ENCODE measurements at regions not wholly inside any gene's neighbourhood (a gene's known extent, or its start where the extent isn't known, plus 50 kb on each side); places are given as distances from the start of the nearest gene placed in this dataset.

DNA sequence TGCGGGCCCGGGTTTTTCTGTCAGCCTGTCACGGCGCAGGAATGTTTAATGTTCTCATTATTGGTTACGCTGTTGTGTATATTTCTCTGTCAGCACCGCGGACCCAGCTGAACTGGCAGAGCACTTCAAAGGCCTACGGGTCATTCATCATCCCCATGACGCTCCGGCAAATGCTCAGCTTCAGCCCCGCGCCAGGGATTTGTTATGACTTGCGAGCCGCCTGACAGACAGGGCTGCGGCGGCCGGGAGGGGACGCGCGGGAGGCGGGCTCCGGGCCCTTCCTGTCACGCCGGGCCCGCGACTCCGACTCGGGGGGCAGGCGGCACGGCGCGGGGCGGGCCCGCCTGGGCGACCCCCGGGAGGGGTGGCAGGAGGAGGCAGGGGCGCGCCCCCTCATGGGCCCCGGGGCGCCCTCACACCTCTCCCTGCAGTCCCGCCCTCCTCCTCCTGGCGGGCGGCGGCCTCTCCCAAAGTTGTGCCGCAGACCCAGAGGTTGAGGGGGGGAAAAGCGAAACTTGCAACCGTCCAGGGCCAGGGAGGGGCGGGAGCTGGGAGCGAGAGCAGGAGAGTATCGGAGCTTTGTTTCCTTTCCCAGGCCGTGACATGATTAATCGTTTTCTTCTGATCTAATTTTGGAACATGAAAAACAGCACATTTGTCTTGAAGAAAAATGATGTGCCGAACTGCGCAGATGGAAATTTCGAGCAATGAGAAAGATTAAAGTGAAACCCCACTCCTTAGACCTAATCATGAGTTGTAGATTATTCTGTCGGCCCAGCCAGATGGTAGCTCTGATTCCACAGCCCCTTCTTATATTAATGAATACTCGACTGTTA is 59.3 kb upstream of the COMTD1 start:
- DNase-seq (ENCODE audit: low spot score): peak; percentile 86
- intact Hi-C loops (cut with DNase I): loop anchor here (5.0 kb wide), 1 partner anchor 102 kb away; no protein-coding TSS in a partner anchor

DNA sequence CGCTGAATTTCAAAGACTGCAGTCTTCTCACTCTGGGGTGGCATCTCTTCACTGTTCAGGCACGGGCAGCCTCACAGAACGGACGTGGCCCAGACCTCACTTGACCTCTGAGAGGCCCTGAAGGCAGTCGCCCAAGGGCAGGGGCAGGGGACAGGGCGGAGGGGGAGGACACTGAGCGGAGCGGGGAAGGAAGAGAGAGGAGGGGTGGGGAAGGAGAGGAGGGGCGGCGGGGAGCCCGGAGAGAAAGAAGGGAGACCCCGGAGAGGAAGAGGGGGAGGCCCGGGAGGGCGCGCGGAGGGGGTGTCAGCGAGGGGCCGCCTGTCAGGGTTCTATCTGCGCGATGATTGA is 58.7 kb upstream of the COMTD1 start:
- intact Hi-C loops (cut with DNase I): loop anchor here (5.0 kb wide), 1 partner anchor 103 kb away; no protein-coding TSS in a partner anchor
- no peak for DNase-seq (ENCODE audit: low spot score)

DNA sequence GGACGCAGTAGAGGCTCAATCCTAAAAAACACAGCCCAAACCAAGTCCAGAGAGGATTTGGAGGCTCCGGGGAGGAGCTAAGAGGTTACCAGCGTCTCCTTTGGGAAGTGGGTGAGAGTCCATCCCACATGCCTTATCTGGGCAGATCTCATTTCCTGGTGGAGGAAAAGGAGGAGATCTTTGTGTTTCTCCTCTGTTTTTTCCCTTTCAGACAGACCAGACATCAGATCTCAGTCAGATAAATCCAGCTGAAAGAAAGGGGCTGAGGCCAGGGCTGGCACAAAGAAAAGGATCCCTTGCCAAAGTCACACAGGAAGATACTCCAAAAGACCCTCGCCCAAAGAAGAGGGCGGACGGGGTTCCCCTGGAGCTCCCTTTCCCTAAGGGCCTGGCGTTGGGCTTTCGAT is 58.3 kb upstream of the COMTD1 start:
- no peak for DNase-seq (ENCODE audit: low spot score)
- intact Hi-C loops (cut with DNase I): loop anchor here (5.0 kb wide), 1 partner anchor 103 kb away; no protein-coding TSS in a partner anchor

DNA sequence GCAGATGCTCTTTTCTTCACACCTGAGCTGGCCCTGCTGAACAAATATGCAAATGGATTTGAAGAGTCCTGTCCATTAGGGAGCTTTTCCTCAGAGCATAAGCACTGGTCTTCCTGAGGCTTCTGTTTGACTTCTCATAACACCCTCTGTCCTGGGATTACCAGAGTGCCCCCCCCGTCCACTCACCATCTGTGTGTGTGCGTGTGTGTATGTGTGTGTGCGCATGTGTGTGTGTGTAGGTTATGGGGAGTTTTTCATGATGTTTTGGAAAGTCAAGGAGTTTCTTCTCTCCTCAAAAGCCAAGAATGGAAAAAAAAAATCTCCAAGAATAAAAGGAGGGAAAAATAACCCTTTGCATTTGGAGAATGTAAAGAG is 57.7 kb upstream of the COMTD1 start:
- intact Hi-C loops (cut with DNase I): loop anchor here (5.0 kb wide), 1 partner anchor 104 kb away; no protein-coding TSS in a partner anchor
- no peak for DNase-seq (ENCODE audit: low spot score)

DNA sequence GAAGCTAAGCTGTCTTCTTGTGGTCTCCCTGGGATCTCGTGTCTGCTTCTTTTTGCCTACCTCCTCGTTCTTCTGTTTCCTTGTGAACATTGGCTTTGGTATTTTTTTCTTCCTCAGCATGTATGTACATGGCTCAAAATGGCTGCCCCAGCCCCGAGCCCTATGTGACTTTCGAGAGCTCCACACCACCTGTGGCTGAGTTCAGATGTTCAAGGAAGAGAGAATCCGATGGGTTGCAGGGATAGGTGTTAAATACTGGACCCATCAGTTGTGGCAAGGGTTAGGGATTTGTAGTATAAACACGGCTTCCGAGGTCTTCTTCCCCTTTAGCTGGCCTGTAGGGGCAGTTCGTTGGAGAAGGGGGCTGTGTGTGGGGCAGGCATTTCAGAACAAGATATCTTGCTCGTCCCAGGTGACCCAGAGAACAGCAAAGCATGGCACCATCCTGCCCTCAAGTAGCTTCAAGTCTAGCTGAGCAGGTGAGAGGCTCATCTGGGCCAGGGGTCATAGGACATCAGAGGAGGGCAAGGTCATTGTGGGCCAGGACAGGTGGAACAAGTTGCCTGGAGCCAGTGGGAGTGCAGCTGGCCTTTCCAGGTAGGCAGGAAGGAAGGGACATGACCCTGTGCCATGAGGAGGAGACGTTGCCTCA is 57.2 kb upstream of the COMTD1 start:
- intact Hi-C loops (cut with DNase I): loop anchor here (5.0 kb wide), 1 partner anchor 104 kb away; no protein-coding TSS in a partner anchor
- no peak for DNase-seq (ENCODE audit: low spot score)

DNA sequence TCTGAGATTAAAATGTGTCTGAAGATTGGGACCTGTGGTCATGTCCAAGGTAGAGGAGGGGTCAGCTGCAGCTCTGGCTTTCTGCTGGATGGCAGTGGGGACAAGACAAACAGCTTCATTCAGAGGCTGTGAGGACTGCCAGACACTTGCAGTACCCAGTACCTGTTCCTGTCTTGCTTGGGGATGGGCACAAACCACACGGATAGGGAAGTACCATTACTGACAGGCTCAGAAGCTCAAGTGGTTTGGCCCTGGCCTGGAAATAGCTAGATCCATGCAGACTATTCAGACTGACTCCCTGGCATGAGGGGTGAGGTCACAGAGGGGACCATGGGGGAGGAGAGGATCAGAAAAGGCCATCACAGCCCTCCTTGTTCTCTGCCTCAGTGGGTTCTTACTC is 56.0 kb upstream of the COMTD1 start:
- intact Hi-C loops (cut with DNase I): loop anchor here (5.0 kb wide), 1 partner anchor 105 kb away; no protein-coding TSS in a partner anchor
- no peak for DNase-seq (ENCODE audit: low spot score)

DNA sequence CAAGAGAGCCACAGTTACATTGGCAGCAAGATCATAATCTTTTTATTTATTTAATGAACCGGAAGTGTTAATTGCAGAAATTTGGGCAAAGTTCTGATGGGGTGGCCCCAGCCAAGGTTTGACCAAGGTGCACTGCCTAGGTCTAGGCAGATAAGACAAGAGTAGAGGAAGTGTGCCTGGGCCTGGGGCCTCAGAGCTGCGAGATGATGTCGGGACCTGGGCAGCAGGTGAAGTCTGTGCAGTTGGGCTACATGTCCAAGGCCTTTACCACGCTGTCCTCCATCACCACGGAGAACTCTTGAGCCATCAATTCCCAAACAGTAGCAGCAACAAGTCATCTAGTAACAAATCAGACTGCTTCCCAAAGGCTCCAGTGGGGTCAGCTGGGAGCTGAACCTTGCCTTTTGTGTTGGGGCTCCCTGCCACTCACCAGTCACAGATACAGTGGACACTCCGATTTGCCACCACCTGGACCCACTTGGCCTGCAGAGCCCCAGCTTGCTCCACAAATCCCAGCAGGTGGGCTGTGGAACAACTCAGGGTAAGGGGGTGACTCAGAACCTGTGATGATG is 52.5 kb upstream of the COMTD1 start:
- intact Hi-C loops (cut with DNase I): no loop called here
- no peak for DNase-seq (ENCODE audit: low spot score)

DNA sequence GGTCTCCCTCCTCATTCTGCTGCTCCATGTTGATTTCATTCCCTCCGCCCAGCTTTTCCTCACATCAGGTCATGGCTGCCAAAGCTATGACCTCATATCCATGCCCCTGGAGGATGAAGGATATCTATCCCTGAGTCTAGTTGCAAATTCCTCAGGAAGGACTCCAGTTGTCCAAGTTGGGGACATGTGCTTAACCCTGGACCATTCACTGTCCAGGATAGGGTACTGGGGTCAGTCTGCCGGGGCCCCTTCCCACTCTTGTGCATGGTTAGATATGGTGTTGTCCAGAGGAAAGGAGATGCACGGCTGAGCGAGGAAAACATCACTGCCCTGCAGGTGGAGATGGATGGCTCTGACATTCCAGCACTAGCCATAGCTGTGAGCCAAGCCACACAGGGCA is 51.9 kb upstream of the COMTD1 start:
- no peak for DNase-seq (ENCODE audit: low spot score)
- intact Hi-C loops (cut with DNase I): no loop called here

DNA sequence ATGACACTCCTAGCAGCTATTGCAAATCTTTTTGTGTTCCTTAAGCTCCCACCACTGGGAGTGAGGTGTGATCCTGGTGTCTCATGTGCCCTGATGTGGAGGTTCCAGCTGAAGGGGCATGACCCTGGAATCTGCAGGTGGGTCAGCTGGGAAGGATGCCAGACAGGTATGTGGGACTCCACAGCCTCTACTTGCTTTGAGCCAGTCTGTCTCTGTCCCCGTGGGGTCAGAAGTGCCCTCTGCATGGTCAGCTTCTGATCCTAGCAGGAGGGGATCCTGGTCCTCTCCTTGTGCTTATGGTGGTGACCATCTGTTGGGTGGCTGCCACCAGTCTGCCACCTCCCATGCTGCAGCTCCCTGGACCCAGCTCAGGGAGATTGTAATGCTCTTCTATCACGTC is 51.1 kb upstream of the COMTD1 start:
- intact Hi-C loops (cut with DNase I): no loop called here

More for the DNA sequence above, 51.1 kb upstream of the COMTD1 start:
- DNase-seq (ENCODE audit: low spot score): no peak
